A549 (cell line): ENCODE measurements at regions not wholly inside any gene's neighbourhood (a gene's known extent, or its start where the extent isn't known, plus 50 kb on each side); places are given as distances from the start of the nearest gene placed in this dataset.
"Not testable (repeated sequence)": the region's sequence is repeated elsewhere in the genome, so short reads cannot be mapped to it uniquely, and the experiment has no call there.

ENCODE experiments used
- CEBPB ChIP-seq, 2 experiments: fragments of >200 bp in 1 of 2; sonication (Bioruptor Twin) in 1 of 2; formaldehyde crosslinking in 1 of 2; IDR thresholded peaks; 2 replicates each; pipeline ENCODE4 v1.6.1; 2012 to 2016
- ELK1 ChIP-seq: fragments of 150-350 bp; IDR thresholded peaks from 2 replicates; pipeline ENCODE4 v1.6.1; 2014; ENCODE audit warnings: low read depth, mild to moderate bottlenecking, low read length
- JUNB ChIP-seq: fragments of >200 bp; sonication (Bioruptor Twin); formaldehyde crosslinking; IDR thresholded peaks from 2 replicates; pipeline ENCODE4 v1.6.1; 2016
- POLR2A ChIP-seq: IDR thresholded peaks from 2 replicates; pipeline ENCODE4 v1.6.1; 2012; ENCODE audit warnings: mild to moderate bottlenecking, low read length
- RAD21 ChIP-seq, 2 experiments: fragments of >200 bp in 1 of 2; sonication (Bioruptor Twin) in 1 of 2; formaldehyde crosslinking in 1 of 2; IDR thresholded peaks in 1 of 2; conservative IDR thresholded peaks in 1 of 2; 2 replicates in 1 of 2; 3 replicates in 1 of 2; pipeline ENCODE4 v1.6.1; 2012 to 2018; ENCODE audit warnings: inconsistent platforms in 1 of 2
- ZNF302 ChIP-seq: fragments of 250-450 bp; sonication (Bioruptor Pico); IDR thresholded peaks from 2 replicates; pipeline ENCODE4 v1.9.0; 2021; ENCODE audit warnings: inconsistent platforms, mild to moderate bottlenecking, moderate library complexity
- TF ChIP-seq, protein P1 (sequence below): fragments of >200 bp; sonication (Bioruptor Twin); formaldehyde crosslinking; IDR thresholded peaks from 3 replicates; pipeline ENCODE4 v1.5.1; 2016

GRCh38 chr18:11457853-11458252 is 151.5 kb upstream of the SLC35G4 start:
- TF ChIP-seq ELK1; JUNB; CEBPB (IDR thresholded peaks at IDR 0.05); POLR2A; RAD21 (conservative IDR thresholded peaks at IDR 0.05 in 1 of 2, IDR thresholded peaks at IDR 0.05 in 1 of 2); ZNF302 (CRISPR knock-in tag): not testable (repeated sequence)
- TF ChIP-seq, protein P1, sequence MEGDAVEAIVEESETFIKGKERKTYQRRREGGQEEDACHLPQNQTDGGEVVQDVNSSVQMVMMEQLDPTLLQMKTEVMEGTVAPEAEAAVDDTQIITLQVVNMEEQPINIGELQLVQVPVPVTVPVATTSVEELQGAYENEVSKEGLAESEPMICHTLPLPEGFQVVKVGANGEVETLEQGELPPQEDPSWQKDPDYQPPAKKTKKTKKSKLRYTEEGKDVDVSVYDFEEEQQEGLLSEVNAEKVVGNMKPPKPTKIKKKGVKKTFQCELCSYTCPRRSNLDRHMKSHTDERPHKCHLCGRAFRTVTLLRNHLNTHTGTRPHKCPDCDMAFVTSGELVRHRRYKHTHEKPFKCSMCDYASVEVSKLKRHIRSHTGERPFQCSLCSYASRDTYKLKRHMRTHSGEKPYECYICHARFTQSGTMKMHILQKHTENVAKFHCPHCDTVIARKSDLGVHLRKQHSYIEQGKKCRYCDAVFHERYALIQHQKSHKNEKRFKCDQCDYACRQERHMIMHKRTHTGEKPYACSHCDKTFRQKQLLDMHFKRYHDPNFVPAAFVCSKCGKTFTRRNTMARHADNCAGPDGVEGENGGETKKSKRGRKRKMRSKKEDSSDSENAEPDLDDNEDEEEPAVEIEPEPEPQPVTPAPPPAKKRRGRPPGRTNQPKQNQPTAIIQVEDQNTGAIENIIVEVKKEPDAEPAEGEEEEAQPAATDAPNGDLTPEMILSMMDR = not testable (repeated sequence)
